ENCODE measurements at regions not wholly inside any gene's neighbourhood (a gene's known extent, or its start where the extent isn't known, plus 50 kb on each side); places are given as distances from the start of the nearest gene placed in this dataset.

DNA sequence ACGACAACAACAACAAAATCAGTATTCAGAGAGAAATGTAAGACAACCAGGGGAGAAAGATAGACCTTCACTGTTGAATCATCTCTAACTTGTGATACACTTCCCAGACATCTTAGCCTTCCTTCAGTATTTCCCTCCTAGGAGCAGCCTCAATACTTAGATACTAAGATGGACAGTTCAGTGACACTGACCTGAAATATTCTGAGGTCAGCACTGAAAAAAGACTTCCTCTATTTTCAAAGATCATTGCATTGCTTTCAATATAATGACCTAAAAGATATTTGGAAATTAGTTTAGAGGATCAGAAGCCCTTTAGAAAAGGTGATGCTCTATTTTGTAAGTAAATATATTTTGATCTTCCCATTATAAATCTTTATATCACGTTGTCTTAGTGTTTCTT is 101.0 kb downstream of the MRPL39 start:
- TF ChIP-seq, protein P1, sequence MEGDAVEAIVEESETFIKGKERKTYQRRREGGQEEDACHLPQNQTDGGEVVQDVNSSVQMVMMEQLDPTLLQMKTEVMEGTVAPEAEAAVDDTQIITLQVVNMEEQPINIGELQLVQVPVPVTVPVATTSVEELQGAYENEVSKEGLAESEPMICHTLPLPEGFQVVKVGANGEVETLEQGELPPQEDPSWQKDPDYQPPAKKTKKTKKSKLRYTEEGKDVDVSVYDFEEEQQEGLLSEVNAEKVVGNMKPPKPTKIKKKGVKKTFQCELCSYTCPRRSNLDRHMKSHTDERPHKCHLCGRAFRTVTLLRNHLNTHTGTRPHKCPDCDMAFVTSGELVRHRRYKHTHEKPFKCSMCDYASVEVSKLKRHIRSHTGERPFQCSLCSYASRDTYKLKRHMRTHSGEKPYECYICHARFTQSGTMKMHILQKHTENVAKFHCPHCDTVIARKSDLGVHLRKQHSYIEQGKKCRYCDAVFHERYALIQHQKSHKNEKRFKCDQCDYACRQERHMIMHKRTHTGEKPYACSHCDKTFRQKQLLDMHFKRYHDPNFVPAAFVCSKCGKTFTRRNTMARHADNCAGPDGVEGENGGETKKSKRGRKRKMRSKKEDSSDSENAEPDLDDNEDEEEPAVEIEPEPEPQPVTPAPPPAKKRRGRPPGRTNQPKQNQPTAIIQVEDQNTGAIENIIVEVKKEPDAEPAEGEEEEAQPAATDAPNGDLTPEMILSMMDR (IDR thresholded peaks at IDR 0.05): no peak
- TF ChIP-seq POLR2AphosphoS5 (IDR thresholded peaks at IDR 0.05; ENCODE audit: insufficient read depth in 1 of 2, low read depth in 1 of 2) (no peak), POLR2A (IDR thresholded peaks at IDR 0.05) (no peak)
- intact Hi-C loops (cut with DNase I): no loop called here
- H3K9me3 ChIP-seq: no peaks in the 10 kb centered on the region
- H3K36me3 ChIP-seq: no peaks in the 10 kb centered on the region
- no peaks in the 10 kb centered on the region for H3K27me3 ChIP-seq
- H3K4me1 ChIP-seq: no peaks in the 10 kb centered on the region
- DNase-seq (ENCODE audit: extremely low spot score in 2 of 2): no peak
- no peak overlapping the region for H3K27ac ChIP-seq
- H3K4me3 ChIP-seq: no peak overlapping the region

DNA sequence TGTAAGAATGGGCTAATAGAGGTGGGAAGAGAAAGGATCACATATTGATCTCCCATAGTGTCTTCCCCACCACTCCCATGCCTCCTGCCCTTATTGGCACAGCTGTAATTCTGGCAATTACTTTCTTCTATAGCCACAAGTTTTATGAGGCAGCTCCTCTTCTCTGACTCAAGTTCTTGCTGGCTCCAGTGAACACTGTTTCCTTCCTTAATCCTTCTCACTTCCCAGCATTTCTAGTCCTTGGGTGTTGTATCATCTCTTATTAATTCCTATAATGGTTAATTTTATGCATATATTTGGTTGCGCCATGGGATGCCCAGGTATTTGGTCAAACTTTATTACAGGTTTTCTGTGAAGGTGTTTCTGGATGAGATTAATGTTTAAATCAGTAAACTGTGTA is 103.3 kb downstream of the MRPL39 start:
- no peak for DNase-seq (ENCODE audit: extremely low spot score in 2 of 2)
- no peak overlapping the region for H3K27ac ChIP-seq
- H3K4me1 ChIP-seq: no peaks in the 10 kb centered on the region
- no peaks in the 10 kb centered on the region for H3K27me3 ChIP-seq
- TF ChIP-seq POLR2A (IDR thresholded peaks at IDR 0.05) (no peak), POLR2AphosphoS5 (IDR thresholded peaks at IDR 0.05; ENCODE audit: insufficient read depth in 1 of 2, low read depth in 1 of 2) (no peak)
- TF ChIP-seq, protein P1 (IDR thresholded peaks at IDR 0.05): no peak
- no peaks in the 10 kb centered on the region for H3K36me3 ChIP-seq
- no peak overlapping the region for H3K4me3 ChIP-seq
- intact Hi-C loops (cut with DNase I): no loop called here
- no peaks in the 10 kb centered on the region for H3K9me3 ChIP-seq

DNA sequence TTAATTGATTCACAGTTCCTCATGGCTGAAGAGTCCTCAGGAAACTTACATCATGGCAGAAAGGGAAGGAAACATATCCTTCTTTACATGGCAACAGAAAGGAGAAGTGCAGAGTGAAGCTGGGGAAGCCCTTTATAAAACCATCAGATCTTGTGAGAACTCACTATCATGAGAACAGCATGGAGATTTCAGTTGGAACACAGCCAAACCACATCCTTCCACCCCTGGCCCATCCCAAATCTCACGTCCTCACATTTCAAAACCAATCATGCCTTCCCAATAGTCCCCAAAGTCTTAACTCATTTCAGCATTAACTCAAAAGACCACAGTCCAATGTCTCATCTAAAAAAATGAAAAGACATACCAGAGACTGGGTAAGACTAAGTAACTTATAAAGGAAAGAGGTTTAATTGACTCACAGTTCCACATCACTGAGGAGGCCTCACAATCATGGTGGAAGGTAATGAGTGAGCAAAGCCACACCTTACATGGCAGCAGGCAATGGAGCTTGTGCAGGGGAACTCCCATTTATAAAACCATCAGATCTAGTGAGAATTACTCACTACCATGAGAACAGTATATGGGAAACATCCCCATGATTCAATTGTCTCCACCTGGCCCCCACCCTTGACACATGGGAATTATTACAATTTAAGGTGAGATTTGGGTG is 105.2 kb downstream of the MRPL39 start:
- no peaks in the 10 kb centered on the region for H3K36me3 ChIP-seq
- H3K9me3 ChIP-seq: no peaks in the 10 kb centered on the region
- H3K27ac ChIP-seq: no peak overlapping the region
- TF ChIP-seq POLR2AphosphoS5 (IDR thresholded peaks at IDR 0.05; ENCODE audit: insufficient read depth in 1 of 2, low read depth in 1 of 2): no peak
- TF ChIP-seq, protein P1 (IDR thresholded peaks at IDR 0.05): no peak
- no peak overlapping the region for H3K4me3 ChIP-seq
- no peaks in the 10 kb centered on the region for H3K4me1 ChIP-seq
- DNase-seq (ENCODE audit: extremely low spot score in 2 of 2): no peak
- H3K27me3 ChIP-seq: no peaks in the 10 kb centered on the region
- intact Hi-C loops (cut with DNase I): no loop called here

DNA sequence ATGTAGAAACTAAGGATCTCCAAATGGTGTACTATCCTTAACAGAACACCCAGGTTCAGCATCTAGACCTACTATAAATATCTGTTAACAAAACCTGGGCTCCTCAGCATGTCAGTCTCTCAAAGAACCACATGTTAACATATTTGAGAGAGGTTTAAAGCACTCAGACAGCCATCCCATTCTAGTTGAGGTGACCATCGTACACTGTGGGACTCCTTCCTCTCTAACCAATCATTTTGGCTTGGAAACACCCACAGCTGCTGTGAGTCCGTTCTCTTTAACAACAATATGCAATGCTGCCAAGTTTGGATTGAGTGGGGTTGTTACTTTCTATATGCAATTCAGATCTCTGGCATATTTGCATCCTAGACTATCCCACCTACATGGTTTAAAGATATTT is 105.8 kb downstream of the MRPL39 start:
- H3K4me3 ChIP-seq: no peak overlapping the region
- DNase-seq (ENCODE audit: extremely low spot score in 2 of 2): no peak

DNA sequence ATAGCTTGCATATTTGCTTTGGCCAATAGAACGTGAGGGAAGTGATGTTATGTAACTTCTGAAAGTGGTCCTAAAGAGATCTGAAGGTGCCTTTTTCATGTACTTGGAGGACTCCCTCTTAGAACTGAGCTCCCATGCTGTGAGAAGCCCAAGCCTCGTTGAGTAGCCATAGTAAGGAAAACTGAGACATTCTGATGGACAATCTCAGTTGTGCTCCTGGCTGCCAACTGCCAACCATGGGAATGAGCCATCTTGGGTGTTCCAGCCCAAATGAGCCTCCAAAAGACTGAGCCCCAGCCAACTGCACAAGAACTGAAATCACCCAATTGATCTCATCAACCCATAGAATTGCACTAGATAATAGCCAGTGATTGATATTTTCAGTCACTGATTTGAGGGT is 106.7 kb downstream of the MRPL39 start:
- intact Hi-C loops (cut with DNase I): no loop called here
- no peaks in the 10 kb centered on the region for H3K4me1 ChIP-seq
- DNase-seq (ENCODE audit: extremely low spot score in 2 of 2): no peak
- H3K9me3 ChIP-seq: no peaks in the 10 kb centered on the region
- H3K27ac ChIP-seq: no peak overlapping the region
- H3K4me3 ChIP-seq: no peak overlapping the region
- TF ChIP-seq, protein P1 (IDR thresholded peaks at IDR 0.05): no peak
- no peak for TF ChIP-seq POLR2A (IDR thresholded peaks at IDR 0.05)
- no peak for TF ChIP-seq POLR2AphosphoS5 (IDR thresholded peaks at IDR 0.05; ENCODE audit: insufficient read depth in 1 of 2, low read depth in 1 of 2)
- H3K27me3 ChIP-seq: no peaks in the 10 kb centered on the region
- no peaks in the 10 kb centered on the region for H3K36me3 ChIP-seq

More for the DNA sequence above, 105.8 kb downstream of the MRPL39 start:
- Histone ChIP-seq H3K27ac (no peak overlapping the region), H3K4me1 (no peaks in the 10 kb centered on the region), H3K36me3 (no peaks in the 10 kb centered on the region), H3K9me3 (no peaks in the 10 kb centered on the region), H3K27me3 (no peaks in the 10 kb centered on the region)
- intact Hi-C loops (cut with DNase I): no loop called here
- no peak for TF ChIP-seq POLR2AphosphoS5 (IDR thresholded peaks at IDR 0.05; ENCODE audit: insufficient read depth in 1 of 2, low read depth in 1 of 2)
- TF ChIP-seq, protein P1 (IDR thresholded peaks at IDR 0.05): no peak
- TF ChIP-seq POLR2A (IDR thresholded peaks at IDR 0.05): no peak

Measured in vagina (tissue), 2 donors.